Activated CD4-positive, alpha-beta T cell treated with anti-CD3 and anti-CD28 coated beads, Interleukin-2, amount 10 ng/mL, durations not matched to agents 7 days and 5 days (primary cell): ENCODE measurements at regions not wholly inside any gene's neighbourhood (a gene's known extent, or its start where the extent isn't known, plus 50 kb on each side); places are given as distances from the start of the nearest gene placed in this dataset.

Source experiments
- CTCF ChIA-PET: fragments of 350-600 bp; sonication (Branson Sonifier 250); formaldehyde crosslinking; loops from one replicate; lab custom pipeline; 2021; ENCODE audit warnings: antibody characterized with exemption; lab: Charles Lee
- POLR2A ChIA-PET: fragments of 350-600 bp; sonication (Branson Sonifier 250); formaldehyde crosslinking; loops from one replicate; lab custom pipeline; 2021; ENCODE audit warnings: antibody characterized with exemption; lab: Charles Lee
- DNase-seq: peaks from one replicate; pipeline ENCODE4 v3.0.0-alpha.2; 2020
- H3K27ac Mint-ChIP-seq: one replicate; pipeline ENCODE4 v1.8.0; 2021; ENCODE audit warnings: mild to moderate bottlenecking, moderate library complexity, mixed read lengths
- H3K27me3 Mint-ChIP-seq: one replicate; pipeline ENCODE4 v1.8.0; 2021; ENCODE audit warnings: mixed read lengths
- H3K36me3 Mint-ChIP-seq: one replicate; pipeline ENCODE4 v1.8.0; 2021; ENCODE audit warnings: low read depth, mixed read lengths
- H3K4me1 Mint-ChIP-seq: one replicate; pipeline ENCODE4 v1.8.0; 2021; ENCODE audit warnings: mixed read lengths
- H3K4me3 Mint-ChIP-seq: one replicate; pipeline ENCODE4 v1.8.0; 2021; ENCODE audit warnings: mild to moderate bottlenecking, moderate library complexity, mixed read lengths
- H3K9me3 Mint-ChIP-seq: one replicate; pipeline ENCODE4 v1.8.0; 2021; ENCODE audit warnings: mixed read lengths

GRCh38 chr9:108296056-108296455, 559.7 kb downstream of the ACTL7B start:
- Mint-ChIP-seq H3K36me3 (no peaks in the 10 kb centered on the region), H3K4me3 (no peak overlapping the region), H3K4me1 (no peaks in the 10 kb centered on the region), H3K27ac (no peak overlapping the region), H3K27me3 (no peaks in the 10 kb centered on the region), H3K9me3 (no peaks in the 10 kb centered on the region)
- ChIA-PET POLR2A (no interaction called here), CTCF (interaction anchor here (1.8 kb wide), 1 partner anchor 12 kb away, joined by 3 read pairs; no protein-coding TSS in a partner anchor)
- no peak for DNase-seq

GRCh38 chr9:108291586-108291932, 564.2 kb downstream of the ACTL7B start:
- POLR2A ChIA-PET, result no interaction called here
- H3K36me3 Mint-ChIP-seq, result no peaks in the 10 kb centered on the region
- H3K9me3 Mint-ChIP-seq, result peaks cover 2% of the 10 kb centered on the region
- H3K4me1 Mint-ChIP-seq, result no peaks in the 10 kb centered on the region
- no peaks in the 10 kb centered on the region for H3K27me3 Mint-ChIP-seq
- H3K4me3 Mint-ChIP-seq, result no peak overlapping the region
- CTCF ChIA-PET, result no interaction called here
- DNase-seq, result no peak
- H3K27ac Mint-ChIP-seq, result no peak overlapping the region

GRCh38 chr9:108290839-108291585, 564.8 kb downstream of the ACTL7B start:
- no peaks in the 10 kb centered on the region for H3K27me3 Mint-ChIP-seq

DNA sequence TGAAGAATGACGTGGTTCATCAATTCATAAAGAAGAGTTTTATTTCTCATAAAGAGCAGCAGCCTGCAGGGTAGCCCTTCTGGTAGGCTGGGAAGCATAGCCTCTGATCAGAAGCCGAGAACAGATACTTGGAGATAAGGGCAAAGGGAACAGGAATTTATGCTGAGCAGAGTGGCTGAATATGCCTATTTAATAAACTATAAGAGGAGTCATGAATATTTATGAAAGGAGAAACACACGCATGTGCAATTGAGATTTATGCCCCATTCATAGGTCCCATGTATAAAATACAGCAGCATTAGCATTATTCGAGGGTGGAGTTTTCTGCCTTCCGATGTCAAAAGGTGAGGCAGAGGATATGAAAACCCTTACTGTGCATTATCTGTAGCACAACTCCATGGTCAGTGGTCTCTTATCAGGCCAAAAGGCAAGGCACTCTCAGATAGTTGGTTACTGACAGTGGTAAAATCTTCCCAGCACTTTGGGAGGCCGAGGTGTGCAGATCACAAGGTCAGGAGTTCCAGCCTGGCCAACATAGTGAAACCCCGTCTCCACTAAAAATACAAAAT, 569.1 kb downstream of the ACTL7B start:
- CTCF ChIA-PET, result no interaction called here
- no peak for DNase-seq
- Mint-ChIP-seq H3K9me3 (peaks cover 2% of the 10 kb centered on the region), H3K27ac (no peak overlapping the region), H3K36me3 (no peaks in the 10 kb centered on the region), H3K27me3 (no peaks in the 10 kb centered on the region), H3K4me3 (no peak overlapping the region), H3K4me1 (no peaks in the 10 kb centered on the region)
- POLR2A ChIA-PET, result no interaction called here

More at GRCh38 chr9:108290839-108291585, 564.8 kb downstream of the ACTL7B start:
- H3K27ac Mint-ChIP-seq, result no peak overlapping the region
- H3K4me1 Mint-ChIP-seq, result no peaks in the 10 kb centered on the region
- ChIA-PET CTCF (no interaction called here), POLR2A (no interaction called here)
- no peak overlapping the region for H3K4me3 Mint-ChIP-seq
- DNase-seq, result no peak
- peaks cover 2% of the 10 kb centered on the region for H3K9me3 Mint-ChIP-seq
- H3K36me3 Mint-ChIP-seq, result no peaks in the 10 kb centered on the region

DNA sequence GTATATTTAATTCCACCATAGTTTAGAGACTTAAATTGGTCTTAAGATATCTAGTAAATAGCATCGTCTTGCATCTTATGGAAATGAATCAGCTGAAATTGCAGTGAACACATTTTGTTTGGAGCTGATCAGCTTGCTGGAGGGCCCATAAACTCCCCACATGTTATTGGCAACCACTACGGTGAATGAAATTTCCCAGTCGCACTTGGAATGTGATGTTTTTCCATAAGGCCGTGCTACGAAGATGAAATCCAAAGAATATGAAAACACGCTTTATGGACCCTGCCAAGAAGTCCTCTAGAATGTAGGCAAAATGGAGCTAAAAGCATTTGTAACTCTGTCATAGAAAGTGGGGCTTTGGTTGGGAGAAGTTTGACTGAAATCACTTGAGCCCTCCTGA, 572.1 kb downstream of the ACTL7B start:
- POLR2A ChIA-PET, result no interaction called here
- CTCF ChIA-PET, result interaction anchor here (0.7 to 1.2 kb wide), 2 partner anchors 11 to 13 kb away, joined by 3 read pairs; no protein-coding TSS in a partner anchor
- Mint-ChIP-seq H3K4me3 (no peak overlapping the region), H3K36me3 (no peaks in the 10 kb centered on the region), H3K9me3 (no peaks in the 10 kb centered on the region), H3K27ac (no peak overlapping the region), H3K4me1 (no peaks in the 10 kb centered on the region), H3K27me3 (no peaks in the 10 kb centered on the region)
- no peak for DNase-seq

- H3K36me3 Mint-ChIP-seq, result no peaks in the 10 kb centered on the region
- CTCF ChIA-PET, result interaction anchor here (0.6 kb wide), 1 partner anchor 17 kb away, joined by 3 read pairs; no protein-coding TSS in a partner anchor
- no peak for DNase-seq
Observed at GRCh38 chr9:108282872-108283271, 572.9 kb downstream of the ACTL7B start.

GRCh38 chr9:108281696-108282095, 574.1 kb downstream of the ACTL7B start:
- no peaks in the 10 kb centered on the region for H3K36me3 Mint-ChIP-seq
- H3K27me3 Mint-ChIP-seq, result no peaks in the 10 kb centered on the region
- no peaks in the 10 kb centered on the region for H3K4me1 Mint-ChIP-seq
- ChIA-PET POLR2A (no interaction called here), CTCF (interaction anchor here (0.6 kb wide), 1 partner anchor 825 kb away, joined by 3 read pairs; no protein-coding TSS in a partner anchor)
- no peaks in the 10 kb centered on the region for H3K9me3 Mint-ChIP-seq
- no peak overlapping the region for H3K4me3 Mint-ChIP-seq
- no peak for DNase-seq
- no peak overlapping the region for H3K27ac Mint-ChIP-seq

More at GRCh38 chr9:108282872-108283271, 572.9 kb downstream of the ACTL7B start:
- H3K9me3 Mint-ChIP-seq, result no peaks in the 10 kb centered on the region
- POLR2A ChIA-PET, result no interaction called here
- no peak overlapping the region for H3K27ac Mint-ChIP-seq
- H3K27me3 Mint-ChIP-seq, result no peaks in the 10 kb centered on the region
- H3K4me1 Mint-ChIP-seq, result no peaks in the 10 kb centered on the region
- no peak overlapping the region for H3K4me3 Mint-ChIP-seq

GRCh38 chr9:108278341-108278740, 577.4 kb downstream of the ACTL7B start:
- CTCF ChIA-PET, result no interaction called here
- POLR2A ChIA-PET, result no interaction called here
- Mint-ChIP-seq H3K9me3 (no peaks in the 10 kb centered on the region), H3K4me3 (no peak overlapping the region), H3K27me3 (no peaks in the 10 kb centered on the region), H3K36me3 (no peaks in the 10 kb centered on the region), H3K4me1 (no peaks in the 10 kb centered on the region), H3K27ac (no peak overlapping the region)
- DNase-seq, result no peak

DNA sequence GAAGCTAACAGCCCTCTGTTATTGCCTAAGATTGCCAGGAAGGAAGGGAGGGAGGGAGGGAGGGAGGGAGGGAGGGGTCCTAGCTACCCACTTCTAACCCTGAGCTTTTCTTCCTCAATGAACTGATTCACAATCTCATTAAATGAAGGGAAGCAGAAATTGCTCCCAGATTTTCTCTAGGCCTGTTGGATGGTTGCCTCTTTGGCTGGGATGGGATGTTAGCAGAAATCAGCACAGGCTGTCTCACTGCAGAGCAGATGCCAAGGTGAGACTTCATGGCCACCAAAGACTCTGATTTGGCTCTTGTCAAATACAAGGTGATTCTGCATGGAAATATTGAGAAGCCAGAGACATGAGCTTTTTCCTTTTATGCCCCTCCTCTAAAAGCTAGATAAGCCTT, 578.6 kb downstream of the ACTL7B start:
- Mint-ChIP-seq H3K27me3 (no peaks in the 10 kb centered on the region), H3K4me1 (no peaks in the 10 kb centered on the region), H3K4me3 (no peak overlapping the region), H3K9me3 (no peaks in the 10 kb centered on the region), H3K36me3 (no peaks in the 10 kb centered on the region), H3K27ac (no peak overlapping the region)
- ChIA-PET POLR2A (no interaction called here), CTCF (no interaction called here)
- DNase-seq, result no peak

- no peaks in the 10 kb centered on the region for H3K4me1 Mint-ChIP-seq
- ChIA-PET POLR2A (no interaction called here), CTCF (interaction anchor here (0.8 kb wide), 1 partner anchor 9 kb away, joined by 3 read pairs; no protein-coding TSS in a partner anchor)
- H3K9me3 Mint-ChIP-seq, result no peaks in the 10 kb centered on the region
- H3K27ac Mint-ChIP-seq, result no peak overlapping the region
- H3K36me3 Mint-ChIP-seq, result no peaks in the 10 kb centered on the region
- H3K27me3 Mint-ChIP-seq, result no peaks in the 10 kb centered on the region
- no peak for DNase-seq
- no peak overlapping the region for H3K4me3 Mint-ChIP-seq
Observed at GRCh38 chr9:108275906-108276305, 579.9 kb downstream of the ACTL7B start.

- ChIA-PET POLR2A (no interaction called here), CTCF (no interaction called here)
- Mint-ChIP-seq H3K9me3 (no peaks in the 10 kb centered on the region), H3K27ac (no peak overlapping the region), H3K27me3 (no peaks in the 10 kb centered on the region), H3K36me3 (no peaks in the 10 kb centered on the region), H3K4me3 (no peak overlapping the region), H3K4me1 (no peaks in the 10 kb centered on the region)
- DNase-seq, result no peak
Observed at GRCh38 chr9:108274971-108275370, 580.8 kb downstream of the ACTL7B start.

GRCh38 chr9:108273988-108274387, 581.8 kb downstream of the ACTL7B start:
- Mint-ChIP-seq H3K4me3 (no peak overlapping the region), H3K27me3 (no peaks in the 10 kb centered on the region), H3K9me3 (no peaks in the 10 kb centered on the region), H3K36me3 (no peaks in the 10 kb centered on the region), H3K4me1 (no peaks in the 10 kb centered on the region), H3K27ac (no peak overlapping the region)
- ChIA-PET POLR2A (no interaction called here), CTCF (no interaction called here)
- no peak for DNase-seq

- POLR2A ChIA-PET, result no interaction called here
- DNase-seq, result no peak
- no peaks in the 10 kb centered on the region for H3K9me3 Mint-ChIP-seq
- no peaks in the 10 kb centered on the region for H3K36me3 Mint-ChIP-seq
- no peak overlapping the region for H3K27ac Mint-ChIP-seq
- H3K4me3 Mint-ChIP-seq, result no peak overlapping the region
- no peaks in the 10 kb centered on the region for H3K4me1 Mint-ChIP-seq
- H3K27me3 Mint-ChIP-seq, result no peaks in the 10 kb centered on the region
- CTCF ChIA-PET, result interaction anchor here (0.6 kb wide), 1 partner anchor 11 kb away, joined by 3 read pairs; no protein-coding TSS in a partner anchor
Observed at GRCh38 chr9:108272349-108272899, 583.4 kb downstream of the ACTL7B start.
